NCI-H510A treated with DMSO at 0.1 percent for 48 hours (cell line): ENCODE measurements at regions not wholly inside any gene's neighbourhood (a gene's known extent, or its start where the extent isn't known, plus 50 kb on each side); places are given as distances from the start of the nearest gene placed in this dataset.
"Not testable (repeated sequence)": the region's sequence is repeated elsewhere in the genome, so short reads cannot be mapped to it uniquely, and the experiment has no call there.

Experiments used
- DNase-seq: peaks from one replicate; lab custom pipeline; 2025; lab: John Stamatoyannopoulos, UW

GRCh38 chr15:77944002-77944867 is 133.3 kb downstream of the TBC1D2B start:
- no peak for DNase-seq

- no peak for DNase-seq
Measured at GRCh38 chr15:77942611-77943211, 134.8 kb downstream of the TBC1D2B start.

GRCh38 chr15:77941090-77941827 is 136.3 kb downstream of the TBC1D2B start:
- not testable (repeated sequence) for DNase-seq

DNA sequence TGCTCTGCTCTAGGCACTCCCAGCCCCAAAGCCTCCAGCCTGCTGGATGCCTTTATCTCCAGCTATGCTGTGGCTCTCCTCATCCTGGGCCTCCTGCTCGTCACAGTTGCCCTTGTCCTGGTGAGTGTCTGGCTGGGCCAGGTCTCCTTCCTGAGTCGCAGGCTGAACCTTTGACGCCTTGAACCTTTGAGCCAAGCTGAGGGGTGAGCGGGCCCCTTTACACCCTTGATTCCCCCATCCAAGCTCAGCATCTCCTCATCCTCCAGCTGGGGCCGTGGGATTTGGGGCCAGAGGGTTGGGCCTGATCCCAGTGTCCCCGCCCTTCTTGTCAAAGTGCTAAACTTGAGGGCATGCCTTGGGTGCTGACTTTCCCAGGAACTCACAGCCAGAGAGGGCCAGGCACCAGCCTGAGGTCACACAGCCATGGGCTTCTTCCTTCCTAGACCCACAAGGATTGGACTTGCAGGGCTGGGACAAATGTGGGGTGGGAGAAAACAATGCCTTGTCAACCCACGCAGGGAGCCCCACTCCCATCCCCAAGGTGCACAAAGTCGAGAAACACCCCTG is 137.0 kb downstream of the TBC1D2B start:
- DNase-seq: no peak

- DNase-seq: no peak
Measured at GRCh38 chr15:77939851-77940250, 137.7 kb downstream of the TBC1D2B start.

DNA sequence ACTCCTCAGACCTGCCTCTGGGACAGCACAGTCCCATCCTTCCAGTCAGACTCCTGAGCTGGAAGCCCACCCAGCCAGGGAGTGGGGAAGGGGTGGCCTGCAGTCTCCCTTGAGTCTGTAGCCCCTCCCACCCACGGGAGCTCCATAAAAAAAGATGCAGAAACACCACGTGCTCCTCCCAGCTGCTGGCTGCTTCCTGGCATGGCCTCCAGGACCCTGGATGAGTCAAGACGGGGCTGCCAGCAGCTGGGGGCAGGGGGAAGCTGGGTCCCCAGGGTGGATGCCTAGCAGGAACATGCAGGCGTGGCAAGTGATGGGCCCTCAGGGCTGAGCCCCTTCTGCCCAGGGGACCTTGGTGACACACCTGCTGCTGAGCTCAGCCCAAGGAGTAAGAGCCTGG is 138.5 kb downstream of the TBC1D2B start:
- not testable (repeated sequence) for DNase-seq

DNA sequence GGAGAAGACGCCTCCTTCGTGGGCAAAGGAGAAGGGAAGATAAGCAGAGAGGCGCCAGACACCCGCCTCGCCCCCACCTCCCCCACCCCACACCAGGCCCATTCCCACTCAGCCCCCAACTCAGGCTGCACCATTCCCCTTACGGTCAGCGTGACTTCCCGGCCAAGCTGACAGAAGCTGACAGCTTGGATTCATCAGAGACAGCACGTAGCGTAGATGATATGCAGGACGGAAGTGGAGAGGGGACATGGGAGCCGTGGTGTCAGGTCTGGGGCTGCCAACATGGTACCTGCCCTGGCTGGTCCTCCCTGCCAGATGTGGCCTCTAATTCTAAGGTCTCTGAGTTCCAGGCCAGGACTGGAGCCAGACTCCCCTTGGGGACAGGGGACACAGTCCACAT is 139.0 kb downstream of the TBC1D2B start:
- DNase-seq: not testable (repeated sequence)

DNA sequence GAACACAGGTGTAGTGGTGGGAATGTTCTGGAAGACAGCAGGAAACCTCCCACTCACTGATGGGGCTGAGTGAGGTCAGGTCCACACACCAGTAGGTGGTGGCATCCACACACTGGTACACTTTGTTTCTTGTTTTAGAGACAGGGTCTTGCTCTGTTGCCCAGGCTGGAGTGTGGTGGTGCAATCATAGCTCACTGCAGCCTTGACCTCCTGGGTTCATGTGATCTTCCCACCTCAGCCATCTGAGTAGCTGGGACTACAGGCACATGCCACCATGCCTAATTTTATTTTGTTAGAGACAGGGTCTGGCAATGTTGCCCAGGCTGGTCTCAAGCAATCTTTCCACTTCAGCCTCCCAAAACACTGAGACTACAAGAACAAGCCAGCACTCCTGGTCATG is 140.9 kb downstream of the TBC1D2B start:
- not testable (repeated sequence) for DNase-seq

GRCh38 chr15:77934516-77934915 is 143.0 kb downstream of the TBC1D2B start:
- DNase-seq: not testable (repeated sequence)

DNA sequence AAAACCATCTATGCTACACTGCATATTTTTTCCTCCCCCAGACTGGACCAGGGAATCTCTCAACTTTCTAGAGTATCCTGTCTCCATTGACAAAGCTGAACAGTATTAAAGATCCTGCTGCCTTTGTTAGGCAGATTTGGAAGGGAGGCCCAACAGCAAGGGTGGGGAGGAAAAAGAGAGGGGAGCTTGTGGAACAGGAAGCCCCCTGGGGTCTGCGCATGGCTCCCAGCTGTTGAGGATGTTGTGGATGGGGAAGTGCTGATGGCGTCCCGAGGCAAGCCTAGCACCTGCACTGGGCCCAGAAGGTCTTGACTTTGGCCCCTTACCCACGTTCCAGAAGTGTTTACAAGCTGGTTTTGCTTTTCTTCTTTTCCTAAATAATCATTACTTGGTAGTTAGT is 146.6 kb downstream of the TBC1D2B start:
- DNase-seq: not testable (repeated sequence)

GRCh38 chr15:77930490-77930889 is 147.0 kb downstream of the TBC1D2B start:
- DNase-seq: not testable (repeated sequence)

- not testable (repeated sequence) for DNase-seq
Measured at GRCh38 chr15:77926789-77927188, 150.7 kb downstream of the TBC1D2B start.

DNA sequence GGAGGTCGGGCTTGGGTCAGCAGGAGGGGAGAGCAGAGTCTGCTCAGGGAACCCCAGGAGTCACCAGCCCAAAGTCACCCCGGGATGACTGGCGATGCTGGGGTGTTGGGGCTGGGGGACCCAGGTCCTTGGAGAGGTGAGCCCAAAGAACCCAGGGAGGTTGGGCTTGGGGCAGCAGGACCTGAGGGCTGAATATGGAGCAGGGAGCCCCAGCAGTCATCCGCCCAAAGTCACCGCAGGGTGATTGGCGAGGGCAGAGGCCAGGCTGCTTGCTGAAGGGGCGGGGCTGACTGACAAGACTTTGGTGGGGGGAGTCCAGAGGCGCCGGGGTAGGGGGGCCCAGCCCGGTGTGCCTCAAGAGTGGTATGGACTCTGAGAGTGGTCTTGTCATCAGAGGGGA is 151.2 kb downstream of the TBC1D2B start:
- DNase-seq: not testable (repeated sequence)

DNA sequence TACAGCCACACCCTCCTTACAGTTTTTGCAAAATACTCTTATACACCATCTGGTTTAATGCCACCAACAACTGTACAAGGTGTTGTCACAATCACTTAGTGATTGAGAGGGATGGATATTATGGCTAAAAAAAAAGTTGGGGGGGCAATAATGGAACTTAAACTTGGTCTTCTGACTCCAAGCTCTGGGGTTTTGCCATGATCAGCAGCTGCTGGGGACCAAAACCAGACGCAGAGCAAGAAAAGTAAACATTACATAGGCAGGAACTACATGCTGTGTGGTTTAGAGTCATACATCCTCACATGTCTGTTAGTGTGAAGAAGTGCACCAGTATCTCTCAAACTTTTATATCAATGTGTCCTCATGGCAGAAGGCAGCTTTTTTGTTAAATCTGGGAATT is 152.4 kb downstream of the TBC1D2B start:
- DNase-seq: not testable (repeated sequence)

GRCh38 chr15:77921664-77922063 is 155.8 kb downstream of the TBC1D2B start:
- no peak for DNase-seq

- not testable (repeated sequence) for DNase-seq
Measured at GRCh38 chr15:77916966-77917635, 160.4 kb downstream of the TBC1D2B start.

DNA sequence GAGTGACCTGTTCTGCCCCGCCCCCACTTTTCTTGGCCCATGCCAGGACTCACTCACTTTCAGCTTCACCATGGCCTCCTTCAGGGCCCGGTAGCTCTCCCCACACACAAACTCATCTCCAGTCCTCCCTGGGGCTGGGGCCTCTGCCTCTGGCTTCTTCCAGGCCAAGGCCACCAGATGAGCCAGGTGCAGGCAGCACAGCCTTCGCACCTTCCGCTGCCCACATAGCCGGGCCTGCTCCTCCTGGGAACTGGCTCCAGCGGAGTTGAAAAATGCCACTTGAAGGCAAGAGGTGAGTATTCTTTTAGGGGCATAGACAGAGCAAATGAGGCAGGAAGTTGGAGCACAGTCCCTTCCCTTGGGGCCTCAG is 161.6 kb downstream of the TBC1D2B start:
- DNase-seq: not testable (repeated sequence)

DNA sequence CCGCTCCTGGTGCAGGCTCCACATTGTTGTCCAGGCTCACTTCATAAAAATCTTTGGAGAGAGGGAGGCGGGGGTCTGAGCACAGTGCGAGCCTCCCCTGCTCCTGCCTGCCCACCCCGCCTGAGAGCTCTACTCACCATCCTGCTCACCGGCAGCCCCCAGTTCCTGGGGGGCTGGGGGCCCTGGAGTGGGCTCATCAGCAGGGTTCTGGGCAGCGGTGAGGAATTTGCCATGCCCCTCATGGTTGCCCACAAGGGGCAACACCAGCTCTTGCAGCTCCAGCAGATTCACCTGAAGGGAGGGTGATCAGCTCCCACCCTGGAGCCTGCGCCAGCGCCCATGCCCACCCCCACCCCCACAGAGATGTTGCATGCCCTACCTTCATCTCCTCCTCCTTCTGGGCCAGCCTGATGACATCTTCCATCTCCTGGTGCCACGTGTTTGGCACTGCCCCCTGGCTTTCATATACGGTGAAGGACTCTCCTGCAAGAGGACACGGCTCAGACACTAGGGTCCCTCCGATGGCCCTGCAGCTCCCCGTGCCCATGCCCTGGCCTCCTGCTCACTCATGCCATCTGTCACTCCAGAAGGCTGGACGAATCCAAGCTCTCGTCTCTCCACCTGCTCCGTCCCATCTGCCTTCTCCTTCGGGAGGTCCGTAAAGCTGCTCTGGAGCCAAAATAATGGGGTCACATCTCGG is 162.1 kb downstream of the TBC1D2B start:
- DNase-seq: no peak

DNA sequence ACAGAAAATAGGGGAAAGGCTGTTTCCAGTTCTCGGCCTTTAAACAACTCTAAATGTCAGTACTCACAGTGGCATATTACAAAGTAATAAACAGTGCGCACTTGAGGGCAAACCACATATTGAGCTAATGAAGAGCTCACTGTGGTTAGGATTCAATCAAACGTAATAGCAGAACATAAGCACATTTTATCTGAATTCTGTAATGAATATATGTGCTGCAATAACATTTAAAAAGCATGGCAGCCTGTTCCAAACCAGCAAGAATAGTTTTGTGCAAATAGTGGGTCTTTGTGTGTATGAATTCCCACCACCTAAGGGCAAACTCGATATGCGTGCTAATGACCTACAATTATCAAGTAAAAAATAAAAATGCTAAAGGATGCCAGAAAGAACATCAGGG is 163.0 kb downstream of the TBC1D2B start:
- DNase-seq: not testable (repeated sequence)

- DNase-seq: not testable (repeated sequence)
Measured at GRCh38 chr15:77910030-77910911, 167.2 kb downstream of the TBC1D2B start.
